Suprapubic skin (tissue), 4 donors: ENCODE measurements at regions not wholly inside any gene's neighbourhood (a gene's known extent, or its start where the extent isn't known, plus 50 kb on each side); places are given as distances from the start of the nearest gene placed in this dataset.

Source experiments
- DNase-seq, 2 donors: peaks; one replicate each; pipeline ENCODE4 v3.0.0-alpha.2; 2019; ENCODE audit warnings: low spot score in 2 of 2
- H3K27ac ChIP-seq: fragments of 200-600 bp; sonication (generic); one replicate; pipeline ENCODE4 v1.5.1; 2019
- H3K27me3 ChIP-seq: fragments of 200-600 bp; sonication (generic); one replicate; pipeline ENCODE4 v1.5.1; 2019
- H3K36me3 ChIP-seq: fragments of 200-600 bp; sonication (generic); one replicate; pipeline ENCODE4 v1.5.1; 2019
- H3K4me1 ChIP-seq: fragments of 200-600 bp; sonication (generic); one replicate; pipeline ENCODE4 v1.5.1; 2019
- H3K4me3 ChIP-seq: fragments of 200-600 bp; sonication (generic); one replicate; pipeline ENCODE4 v1.5.1; 2019; ENCODE audit warnings: mild to moderate bottlenecking
- H3K9me3 ChIP-seq: fragments of 200-600 bp; sonication (generic); one replicate; pipeline ENCODE4 v1.5.1; 2019
- CTCF ChIP-seq, 2 donors: fragments of 200-600 bp in 1 of 2; fragments of 450-650 bp in 1 of 2; sonication (generic) in 1 of 2; IDR thresholded peaks; one replicate each; pipeline ENCODE4 v1.5.1; 2016 to 2019; ENCODE audit warnings: antibody characterized with exemption in 2 of 2, mild to moderate bottlenecking in 1 of 2, moderate library complexity in 1 of 2
- EP300 ChIP-seq: sonication (generic); formaldehyde crosslinking; IDR thresholded peaks from one replicate; pipeline ENCODE4 v1.6.1; 2017; ENCODE audit warnings: antibody characterized with exemption
- POLR2A ChIP-seq, 2 donors: fragments of 450-650 bp; IDR thresholded peaks; one replicate each; pipeline ENCODE4 v1.6.1; 2017; ENCODE audit warnings: antibody characterized with exemption in 2 of 2, mild to moderate bottlenecking in 2 of 2, moderate library complexity in 2 of 2
- POLR2AphosphoS5 ChIP-seq, 3 donors: sonication (generic); formaldehyde crosslinking; IDR thresholded peaks; one replicate each; pipeline ENCODE4 v1.6.1; 2017; ENCODE audit warnings: antibody characterized with exemption in 3 of 3
- WGBS: methylation state at CpG from one replicate; pipeline ENCODE4 v1.1.5; 2018; 5-methylcytosine and 5-hydroxymethylcytosine counted together

- H3K36me3 ChIP-seq: no peaks in the 10 kb centered on the region
- WGBS: 52% methylated on average over 5 of the region's 5 CpGs
- no peak overlapping the region for H3K4me3 ChIP-seq
- H3K4me1 ChIP-seq: peaks cover 11% of the 10 kb centered on the region
- no peaks in the 10 kb centered on the region for H3K27me3 ChIP-seq
- H3K27ac ChIP-seq: no peak overlapping the region
- no peak for DNase-seq
- H3K9me3 ChIP-seq: no peaks in the 10 kb centered on the region
- no peak for TF ChIP-seq POLR2A (IDR thresholded peaks at IDR 0.05)
- TF ChIP-seq CTCF (IDR thresholded peaks at IDR 0.05): no peak
- no peak for TF ChIP-seq POLR2AphosphoS5 (IDR thresholded peaks at IDR 0.05)
- TF ChIP-seq EP300: no peak
These were observed 122.9 kb downstream of the RFC3 start for GRCh38 chr13:33940898-33941297.

- H3K27me3 ChIP-seq: no peaks in the 10 kb centered on the region
- 70% methylated on average over 4 of the region's 4 CpGs for WGBS
- H3K4me1 ChIP-seq: peaks cover 9% of the 10 kb centered on the region
- no peak overlapping the region for H3K27ac ChIP-seq
- no peak for TF ChIP-seq POLR2AphosphoS5 (IDR thresholded peaks at IDR 0.05)
- TF ChIP-seq POLR2A (IDR thresholded peaks at IDR 0.05): no peak
- no peak for TF ChIP-seq CTCF (IDR thresholded peaks at IDR 0.05)
- TF ChIP-seq EP300: no peak
- DNase-seq: no peak
- H3K36me3 ChIP-seq: no peaks in the 10 kb centered on the region
- no peaks in the 10 kb centered on the region for H3K9me3 ChIP-seq
- no peak overlapping the region for H3K4me3 ChIP-seq
These were observed 127.5 kb downstream of the RFC3 start for GRCh38 chr13:33945477-33945876.

- no peak for DNase-seq
- no peaks in the 10 kb centered on the region for H3K4me1 ChIP-seq
- WGBS: 94% methylated on average over 1 of the region's 1 CpG
These were observed 135.3 kb downstream of the RFC3 start for GRCh38 chr13:33953203-33953602.

GRCh38 chr13:33953781-33954180 is 135.8 kb downstream of the RFC3 start:
- Histone ChIP-seq H3K27ac (no peak overlapping the region), H3K27me3 (no peaks in the 10 kb centered on the region), H3K36me3 (no peaks in the 10 kb centered on the region), H3K9me3 (no peaks in the 10 kb centered on the region), H3K4me1 (no peaks in the 10 kb centered on the region), H3K4me3 (no peak overlapping the region)
- 79% methylated on average over 1 of the region's 1 CpG for WGBS
- no peak for DNase-seq
- no peak for TF ChIP-seq CTCF (IDR thresholded peaks at IDR 0.05)
- no peak for TF ChIP-seq POLR2AphosphoS5 (IDR thresholded peaks at IDR 0.05)
- no peak for TF ChIP-seq EP300
- TF ChIP-seq POLR2A (IDR thresholded peaks at IDR 0.05): no peak

More at GRCh38 chr13:33953203-33953602, 135.3 kb downstream of the RFC3 start:
- TF ChIP-seq POLR2AphosphoS5 (IDR thresholded peaks at IDR 0.05) (no peak), EP300 (no peak), CTCF (IDR thresholded peaks at IDR 0.05) (no peak), POLR2A (IDR thresholded peaks at IDR 0.05) (no peak)
- no peak overlapping the region for H3K4me3 ChIP-seq
- H3K27me3 ChIP-seq: no peaks in the 10 kb centered on the region
- H3K36me3 ChIP-seq: no peaks in the 10 kb centered on the region
- H3K27ac ChIP-seq: no peak overlapping the region
- H3K9me3 ChIP-seq: no peaks in the 10 kb centered on the region

- no peaks in the 10 kb centered on the region for H3K4me1 ChIP-seq
- H3K9me3 ChIP-seq: no peaks in the 10 kb centered on the region
- 57% methylated on average over 2 of the region's 2 CpGs for WGBS
- H3K4me3 ChIP-seq: no peak overlapping the region
- H3K27ac ChIP-seq: no peak overlapping the region
- no peaks in the 10 kb centered on the region for H3K36me3 ChIP-seq
- no peak for DNase-seq
- no peaks in the 10 kb centered on the region for H3K27me3 ChIP-seq
- TF ChIP-seq CTCF (IDR thresholded peaks at IDR 0.05) (no peak), POLR2AphosphoS5 (IDR thresholded peaks at IDR 0.05) (no peak), POLR2A (IDR thresholded peaks at IDR 0.05) (no peak), EP300 (no peak)
These were observed 138.4 kb downstream of the RFC3 start for GRCh38 chr13:33956346-33956745.
